BJ (cell line): ENCODE measurements at regions not wholly inside any gene's neighbourhood (a gene's known extent, or its start where the extent isn't known, plus 50 kb on each side); places are given as distances from the start of the nearest gene placed in this dataset.

Source experiments
- CTCF ChIA-PET: fragments of 350-600 bp; formaldehyde crosslinking; extraction: SDS; loops from one replicate; lab custom pipeline; 2021; ENCODE audit warnings: antibody characterized with exemption, inconsistent platforms; lab: Yijun Ruan, JAX
- POLR2A ChIA-PET: fragments of 300-600 bp; sonication (Branson Sonifier 250); formaldehyde crosslinking; extraction: SDS; loops from one replicate; lab custom pipeline; 2021; ENCODE audit warnings: antibody characterized with exemption; lab: Charles Lee
- DNase-seq: peaks from one replicate; pipeline ENCODE4 v3.0.0-alpha.2; 2011; ENCODE audit warnings: low read depth
- H3K27me3 ChIP-seq: 2 replicates; pipeline ENCODE4 v1.6.0; 2011; ENCODE audit warnings: low read length; ENCODE audit not compliant: control insufficient read depth, insufficient read depth
- H3K36me3 ChIP-seq: 2 replicates; pipeline ENCODE4 v1.5.1; 2011; ENCODE audit warnings: low read length; ENCODE audit not compliant: control insufficient read depth, insufficient read depth
- H3K4me3 ChIP-seq: 2 replicates; pipeline ENCODE4 v1.5.1; 2011; ENCODE audit warnings: low read depth, mild to moderate bottlenecking, control low read depth, low read length
- TF ChIP-seq, protein P1 (sequence below): IDR thresholded peaks from 2 replicates; pipeline ENCODE4 v1.5.1; 2011; ENCODE audit warnings: low read depth, mild to moderate bottlenecking, control low read depth, inconsistent platforms, low read length, moderate library complexity; ENCODE audit not compliant: insufficient read depth

DNA sequence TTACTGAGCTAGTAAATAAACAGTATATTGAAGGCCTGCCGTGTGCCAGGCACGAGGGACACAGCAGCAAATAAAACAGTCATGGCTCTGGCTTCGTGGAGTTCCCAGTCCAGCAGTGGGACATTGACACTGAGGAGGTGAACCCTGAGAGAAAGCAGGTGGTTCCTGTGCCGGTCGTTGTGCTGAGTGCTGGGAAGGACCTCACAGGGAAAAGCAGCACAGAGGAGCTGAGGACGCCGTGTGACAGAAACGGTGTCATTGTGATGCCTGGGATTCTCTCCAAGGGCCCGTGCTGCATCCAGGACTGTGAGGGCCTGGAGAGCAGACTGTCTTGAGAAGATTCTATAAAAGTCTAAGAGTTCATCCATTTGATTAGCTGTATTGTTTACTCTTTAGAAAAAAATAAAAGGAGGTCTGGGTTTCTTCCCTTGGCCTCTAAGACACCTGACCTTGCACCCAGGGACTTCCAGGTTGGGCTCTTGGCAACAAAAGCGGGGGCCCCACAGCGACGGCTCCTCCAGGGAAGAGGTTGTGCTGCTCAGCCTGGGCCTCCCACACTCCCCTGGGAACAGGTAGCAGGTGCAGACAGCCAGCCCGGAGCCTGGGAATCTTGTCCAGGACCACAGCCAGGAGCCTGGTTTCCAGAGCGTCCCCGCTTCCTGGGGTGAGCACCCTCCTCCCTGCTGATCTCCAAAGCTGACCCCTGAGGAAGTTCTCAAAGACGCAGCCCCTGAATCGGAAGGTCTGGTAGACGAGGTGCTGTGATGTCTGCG lies 251.2 kb upstream of the PMEPA1 start:
- Histone ChIP-seq H3K27me3 (peaks cover 3% of the 10 kb centered on the region), H3K36me3 (no peaks in the 10 kb centered on the region), H3K4me3 (no peak overlapping the region)
- TF ChIP-seq, protein P1, sequence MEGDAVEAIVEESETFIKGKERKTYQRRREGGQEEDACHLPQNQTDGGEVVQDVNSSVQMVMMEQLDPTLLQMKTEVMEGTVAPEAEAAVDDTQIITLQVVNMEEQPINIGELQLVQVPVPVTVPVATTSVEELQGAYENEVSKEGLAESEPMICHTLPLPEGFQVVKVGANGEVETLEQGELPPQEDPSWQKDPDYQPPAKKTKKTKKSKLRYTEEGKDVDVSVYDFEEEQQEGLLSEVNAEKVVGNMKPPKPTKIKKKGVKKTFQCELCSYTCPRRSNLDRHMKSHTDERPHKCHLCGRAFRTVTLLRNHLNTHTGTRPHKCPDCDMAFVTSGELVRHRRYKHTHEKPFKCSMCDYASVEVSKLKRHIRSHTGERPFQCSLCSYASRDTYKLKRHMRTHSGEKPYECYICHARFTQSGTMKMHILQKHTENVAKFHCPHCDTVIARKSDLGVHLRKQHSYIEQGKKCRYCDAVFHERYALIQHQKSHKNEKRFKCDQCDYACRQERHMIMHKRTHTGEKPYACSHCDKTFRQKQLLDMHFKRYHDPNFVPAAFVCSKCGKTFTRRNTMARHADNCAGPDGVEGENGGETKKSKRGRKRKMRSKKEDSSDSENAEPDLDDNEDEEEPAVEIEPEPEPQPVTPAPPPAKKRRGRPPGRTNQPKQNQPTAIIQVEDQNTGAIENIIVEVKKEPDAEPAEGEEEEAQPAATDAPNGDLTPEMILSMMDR: no peak
- ChIA-PET CTCF (interaction anchor here (0.8 kb wide), 1 partner anchor 127 kb away, joined by 4 read pairs; no protein-coding TSS in a partner anchor), POLR2A (no interaction called here)
- DNase-seq: no peak

DNA sequence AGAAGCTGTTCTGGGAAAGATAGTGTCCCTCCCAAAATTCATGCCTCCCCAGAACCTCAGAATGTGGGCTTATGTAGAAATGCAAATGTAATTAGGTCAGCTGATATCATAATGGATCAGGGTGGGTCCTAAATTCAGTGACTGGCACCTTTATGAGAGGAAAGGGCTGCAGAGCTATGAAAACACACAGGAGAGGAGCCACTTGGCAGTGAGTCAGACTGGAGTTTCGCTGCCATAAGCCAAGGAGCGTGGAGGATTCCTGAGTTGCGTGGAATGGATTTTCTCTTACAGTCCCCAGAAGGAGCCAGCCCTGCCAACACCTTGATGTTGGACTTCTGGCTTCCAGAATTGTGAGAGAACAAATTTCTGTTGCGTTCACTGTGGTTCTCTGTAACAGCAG lies 249.8 kb upstream of the PMEPA1 start:
- TF ChIP-seq, protein P1: no peak
- Histone ChIP-seq H3K27me3 (peaks cover 1% of the 10 kb centered on the region; the same call in 1 of the 2 replicates), H3K36me3 (no peaks in the 10 kb centered on the region), H3K4me3 (no peak overlapping the region)
- CTCF ChIA-PET: interaction anchor here (1.6 kb wide), 1 partner anchor 304 kb away, joined by 3 read pairs; no protein-coding TSS in a partner anchor
- no peak for DNase-seq
- POLR2A ChIA-PET: no interaction called here

DNA sequence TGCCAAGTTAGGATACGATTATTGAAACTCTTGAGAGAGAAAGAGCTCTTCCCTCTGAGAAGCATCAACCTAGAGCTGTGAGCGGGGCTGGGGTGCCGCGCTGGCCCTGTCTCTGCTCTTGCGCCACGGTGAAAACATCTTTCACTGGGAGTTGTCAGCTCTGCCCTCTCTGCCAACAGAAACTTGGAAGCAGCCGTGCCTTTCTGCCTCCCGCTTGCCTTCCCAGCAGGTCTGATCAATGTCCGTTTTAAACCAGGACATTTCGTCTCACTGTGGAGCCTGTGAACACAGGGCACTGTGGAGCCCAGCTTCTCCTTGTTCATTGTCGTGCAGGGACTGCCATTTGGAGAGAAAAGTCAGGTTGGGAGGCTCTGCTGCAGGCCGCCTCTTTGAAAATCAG lies 249.2 kb upstream of the PMEPA1 start:
- H3K36me3 ChIP-seq: no peaks in the 10 kb centered on the region
- no peak for DNase-seq
- ChIA-PET CTCF (interaction anchor here (1.6 kb wide), 1 partner anchor 304 kb away, joined by 3 read pairs; no protein-coding TSS in a partner anchor), POLR2A (no interaction called here)
- TF ChIP-seq, protein P1: no peak
- H3K27me3 ChIP-seq: 0 out of 2 replicates have a peak, but pooled peaks cover 1% of the 10 kb centered on the region
- H3K4me3 ChIP-seq: no peak overlapping the region

DNA sequence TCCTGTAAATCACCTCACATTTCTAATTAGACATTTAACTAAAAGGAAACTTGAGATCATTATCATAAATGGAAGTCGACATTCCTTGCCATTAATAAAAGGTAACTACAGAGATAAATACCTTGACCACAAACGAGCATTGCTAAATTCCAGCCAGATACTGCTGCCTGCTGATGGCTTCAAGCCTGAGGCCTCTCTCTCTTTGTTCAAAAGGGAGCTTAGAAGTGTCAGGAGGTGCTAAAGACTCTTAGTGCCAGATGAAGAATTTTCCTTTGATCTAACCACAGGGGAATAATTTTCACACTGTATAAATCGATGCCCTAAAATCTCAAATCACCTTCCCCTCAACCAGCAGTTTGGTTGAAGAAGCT lies 248.2 kb upstream of the PMEPA1 start:
- DNase-seq: no peak
- Histone ChIP-seq H3K27me3 (0 out of 2 replicates have a peak, but pooled peaks cover 1% of the 10 kb centered on the region), H3K4me3 (no peak overlapping the region), H3K36me3 (no peaks in the 10 kb centered on the region)
- ChIA-PET POLR2A (no interaction called here), CTCF (interaction anchor here (1.6 kb wide), 1 partner anchor 303 kb away, joined by 3 read pairs; no protein-coding TSS in a partner anchor)
- TF ChIP-seq, protein P1: no peak

DNA sequence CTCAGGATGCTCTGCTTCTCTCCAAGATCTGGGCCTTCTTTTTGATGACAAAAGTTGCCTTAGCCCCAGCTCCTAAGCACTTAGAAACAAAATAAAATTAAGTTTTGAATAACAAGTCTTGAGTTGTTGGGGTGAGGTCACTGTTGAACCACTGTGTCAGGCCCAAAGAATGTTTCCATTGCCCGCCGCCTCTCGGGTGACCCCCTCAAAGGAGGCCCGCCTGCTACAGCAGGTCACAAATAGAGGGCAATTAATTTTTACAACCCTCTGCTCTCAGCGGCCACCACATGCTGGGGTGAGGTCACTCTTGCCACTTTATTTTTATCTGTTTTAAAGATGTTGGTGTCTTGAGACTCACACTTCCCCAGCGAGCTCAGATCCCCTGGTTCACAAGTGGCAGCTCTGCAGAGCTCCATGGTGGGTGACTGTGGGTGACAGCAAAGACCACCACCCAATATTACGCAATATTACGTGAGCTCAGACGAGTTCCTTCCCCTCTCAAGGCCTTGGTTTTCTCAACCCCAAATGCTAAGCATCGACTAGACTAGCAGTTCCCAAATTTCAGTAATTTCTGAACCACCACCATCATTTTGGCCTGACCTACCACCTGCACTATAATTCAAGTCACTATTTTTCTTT lies 247.7 kb upstream of the PMEPA1 start:
- TF ChIP-seq, protein P1: no peak
- Histone ChIP-seq H3K36me3 (no peaks in the 10 kb centered on the region), H3K4me3 (no peak overlapping the region), H3K27me3 (0 out of 2 replicates have a peak, but pooled peaks cover 1% of the 10 kb centered on the region)
- peak; percentile 91 for DNase-seq
- POLR2A ChIA-PET: no interaction called here
- CTCF ChIA-PET: interaction anchor here (0.6 to 1.8 kb wide), 3 partner anchors 100 to 304 kb away, joined by 3 to 5 read pairs (median 5); no protein-coding TSS in a partner anchor
